Glutamatergic neuron (in vitro differentiated cells): ENCODE measurements at regions not wholly inside any gene's neighbourhood (a gene's known extent, or its start where the extent isn't known, plus 50 kb on each side); places are given as distances from the start of the nearest gene placed in this dataset.

Experiments
- DNase-seq: peaks from one replicate; pipeline ENCODE4 v3.0.0; 2022
- H3K27ac Mint-ChIP-seq: one replicate; pipeline ENCODE4 v1.8.0; 2020; ENCODE audit warnings: mild to moderate bottlenecking, mixed read lengths, inconsistent platforms; ENCODE audit not compliant: unreplicated experiment
- H3K27me3 Mint-ChIP-seq: one replicate; pipeline ENCODE4 v1.8.0; 2020; ENCODE audit warnings: mild to moderate bottlenecking, moderate library complexity, mixed read lengths, inconsistent platforms; ENCODE audit not compliant: unreplicated experiment
- H3K36me3 Mint-ChIP-seq: one replicate; pipeline ENCODE4 v1.8.0; 2020; ENCODE audit warnings: mild to moderate bottlenecking, mixed read lengths, inconsistent platforms; ENCODE audit not compliant: unreplicated experiment
- H3K4me1 Mint-ChIP-seq: one replicate; pipeline ENCODE4 v1.8.0; 2020; ENCODE audit warnings: mild to moderate bottlenecking, low read depth, mixed read lengths, inconsistent platforms; ENCODE audit not compliant: unreplicated experiment
- H3K4me3 Mint-ChIP-seq: one replicate; pipeline ENCODE4 v1.8.0; 2020; ENCODE audit warnings: mild to moderate bottlenecking, mixed read lengths, inconsistent platforms; ENCODE audit not compliant: unreplicated experiment
- H3K9me3 Mint-ChIP-seq: one replicate; pipeline ENCODE4 v1.8.0; 2020; ENCODE audit warnings: mild to moderate bottlenecking, moderate library complexity, mixed read lengths, inconsistent platforms; ENCODE audit not compliant: unreplicated experiment
- TF ChIP-seq, protein P1 (sequence below): fragments of 200-600 bp; sonication (generic); IDR thresholded peaks from one replicate; pipeline ENCODE4 v1.5.0; 2021; ENCODE audit not compliant: partially characterized antibody, unreplicated experiment

DNA sequence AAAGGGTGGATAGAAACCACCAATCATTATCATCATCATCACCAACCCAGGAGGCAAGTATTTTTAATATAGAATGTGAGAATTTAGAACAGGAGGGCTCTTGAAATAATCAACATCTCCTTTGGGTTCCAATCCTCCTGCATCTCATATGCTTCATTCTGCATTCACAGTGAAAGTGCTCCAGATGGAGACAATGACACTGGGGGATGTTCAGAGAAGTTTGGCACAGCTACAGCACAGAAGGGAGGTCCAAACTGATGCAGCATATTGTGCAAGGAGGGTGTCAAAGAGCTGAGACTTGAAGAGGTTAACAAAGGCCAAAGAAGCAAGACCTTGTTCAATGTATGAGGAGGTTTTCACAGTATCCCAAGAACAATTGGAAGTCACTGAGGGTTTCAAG is 767.1 kb downstream of the NTRK3 start:
- peaks cover 7% of the 10 kb centered on the region for H3K4me1 Mint-ChIP-seq
- H3K36me3 Mint-ChIP-seq: no peaks in the 10 kb centered on the region
- no peaks in the 10 kb centered on the region for H3K9me3 Mint-ChIP-seq
- H3K27me3 Mint-ChIP-seq: no peaks in the 10 kb centered on the region
- no peak for DNase-seq
- H3K27ac Mint-ChIP-seq: no peak overlapping the region
- TF ChIP-seq, protein P1, sequence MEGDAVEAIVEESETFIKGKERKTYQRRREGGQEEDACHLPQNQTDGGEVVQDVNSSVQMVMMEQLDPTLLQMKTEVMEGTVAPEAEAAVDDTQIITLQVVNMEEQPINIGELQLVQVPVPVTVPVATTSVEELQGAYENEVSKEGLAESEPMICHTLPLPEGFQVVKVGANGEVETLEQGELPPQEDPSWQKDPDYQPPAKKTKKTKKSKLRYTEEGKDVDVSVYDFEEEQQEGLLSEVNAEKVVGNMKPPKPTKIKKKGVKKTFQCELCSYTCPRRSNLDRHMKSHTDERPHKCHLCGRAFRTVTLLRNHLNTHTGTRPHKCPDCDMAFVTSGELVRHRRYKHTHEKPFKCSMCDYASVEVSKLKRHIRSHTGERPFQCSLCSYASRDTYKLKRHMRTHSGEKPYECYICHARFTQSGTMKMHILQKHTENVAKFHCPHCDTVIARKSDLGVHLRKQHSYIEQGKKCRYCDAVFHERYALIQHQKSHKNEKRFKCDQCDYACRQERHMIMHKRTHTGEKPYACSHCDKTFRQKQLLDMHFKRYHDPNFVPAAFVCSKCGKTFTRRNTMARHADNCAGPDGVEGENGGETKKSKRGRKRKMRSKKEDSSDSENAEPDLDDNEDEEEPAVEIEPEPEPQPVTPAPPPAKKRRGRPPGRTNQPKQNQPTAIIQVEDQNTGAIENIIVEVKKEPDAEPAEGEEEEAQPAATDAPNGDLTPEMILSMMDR: no peak
- H3K4me3 Mint-ChIP-seq: no peak overlapping the region

DNA sequence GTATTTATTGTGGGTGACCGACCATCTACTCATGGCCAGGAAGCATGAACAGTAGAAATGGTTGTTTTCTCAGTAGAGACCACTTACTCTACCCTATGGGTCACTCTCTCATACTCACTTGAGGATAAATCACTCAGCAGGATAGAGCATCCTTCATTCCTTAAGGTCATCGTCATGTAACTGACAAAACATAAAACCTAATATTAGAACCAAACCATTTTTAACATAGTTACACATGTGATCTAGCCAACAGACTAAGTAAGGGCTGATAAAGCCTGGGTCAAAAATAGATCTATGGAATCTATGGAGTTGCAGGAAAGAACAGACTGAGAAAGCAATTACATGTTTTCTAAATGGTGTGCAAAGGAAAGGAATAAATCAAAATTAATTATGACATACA is 769.1 kb downstream of the NTRK3 start:
- Mint-ChIP-seq H3K27me3 (no peaks in the 10 kb centered on the region), H3K9me3 (no peaks in the 10 kb centered on the region), H3K4me3 (no peak overlapping the region), H3K4me1 (peaks cover 7% of the 10 kb centered on the region), H3K27ac (no peak overlapping the region), H3K36me3 (no peaks in the 10 kb centered on the region)
- TF ChIP-seq, protein P1: no peak
- no peak for DNase-seq

DNA sequence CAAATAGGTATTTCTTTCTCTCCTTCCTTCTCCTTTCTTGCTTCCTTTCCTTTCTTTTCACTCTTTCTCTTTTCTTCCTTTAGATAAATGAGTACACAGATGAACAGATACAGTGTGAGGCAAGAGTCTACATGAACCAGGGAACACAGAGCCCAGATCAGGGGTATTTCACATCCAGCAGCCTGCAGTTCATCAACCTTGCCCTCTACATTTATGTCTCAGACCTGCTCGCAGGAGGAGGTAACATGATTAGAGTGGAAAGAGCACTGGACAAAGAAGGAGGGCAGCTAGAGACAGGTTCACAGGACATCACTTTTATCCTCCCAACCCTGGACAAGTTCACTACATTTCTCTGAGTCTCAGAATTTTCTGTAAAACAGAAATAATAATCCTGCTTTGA is 773.1 kb downstream of the NTRK3 start:
- TF ChIP-seq, protein P1: no peak
- no peak for DNase-seq
- Mint-ChIP-seq H3K27ac (no peak overlapping the region), H3K4me1 (peaks cover 2% of the 10 kb centered on the region), H3K9me3 (no peaks in the 10 kb centered on the region), H3K27me3 (no peaks in the 10 kb centered on the region), H3K36me3 (no peaks in the 10 kb centered on the region), H3K4me3 (no peak overlapping the region)

DNA sequence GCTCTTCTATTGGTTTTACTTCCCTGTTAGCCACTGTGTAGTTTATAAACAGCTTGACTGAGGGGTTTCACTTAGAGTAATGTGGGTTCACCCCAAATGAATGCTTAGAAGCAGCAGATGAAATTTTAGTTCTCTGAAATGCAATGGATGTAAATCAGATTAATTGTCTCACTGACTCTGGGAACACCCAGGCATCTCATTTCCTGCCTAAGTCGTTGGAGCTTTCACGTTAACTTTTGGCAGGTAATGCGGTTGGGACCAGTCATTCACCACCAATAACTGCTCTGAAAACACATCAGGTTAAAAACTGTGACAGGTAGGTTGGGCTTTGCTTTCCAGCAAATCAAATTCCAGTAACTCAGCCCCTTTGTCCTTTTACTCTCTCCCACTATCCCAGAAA is 775.4 kb downstream of the NTRK3 start:
- H3K4me3 Mint-ChIP-seq: no peak overlapping the region
- H3K4me1 Mint-ChIP-seq: peaks cover 8% of the 10 kb centered on the region
- TF ChIP-seq, protein P1: no peak
- H3K36me3 Mint-ChIP-seq: no peaks in the 10 kb centered on the region
- DNase-seq: no peak
- no peak overlapping the region for H3K27ac Mint-ChIP-seq
- no peaks in the 10 kb centered on the region for H3K9me3 Mint-ChIP-seq
- no peaks in the 10 kb centered on the region for H3K27me3 Mint-ChIP-seq

DNA sequence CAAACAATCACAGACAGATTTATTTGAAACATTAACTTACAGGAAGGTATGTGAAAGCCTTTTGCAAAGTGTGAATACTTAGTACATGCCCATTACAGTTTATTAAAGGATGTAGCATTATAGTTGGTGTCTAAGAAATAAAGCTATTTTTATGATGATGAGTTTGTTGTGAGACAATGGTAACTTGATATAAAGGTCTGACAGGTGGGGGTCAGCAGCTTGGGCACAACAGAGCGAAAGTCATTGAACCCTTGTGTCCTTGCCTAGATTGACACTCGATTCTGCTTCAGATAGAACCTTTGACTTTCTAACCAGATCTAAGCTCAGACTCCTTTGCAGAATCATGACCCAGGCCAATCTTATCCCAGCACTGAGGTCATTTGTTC is 777.9 kb downstream of the NTRK3 start:
- Mint-ChIP-seq H3K36me3 (no peaks in the 10 kb centered on the region), H3K27ac (no peak overlapping the region), H3K9me3 (no peaks in the 10 kb centered on the region), H3K27me3 (no peaks in the 10 kb centered on the region), H3K4me1 (peaks cover 8% of the 10 kb centered on the region), H3K4me3 (no peak overlapping the region)
- DNase-seq: no peak
- TF ChIP-seq, protein P1: peak; percentile 23
